IPS DF 19.7 (cell line): ENCODE measurements at regions not wholly inside any gene's neighbourhood (a gene's known extent, or its start where the extent isn't known, plus 50 kb on each side); places are given as distances from the start of the nearest gene placed in this dataset.

Source experiments
- DNase-seq: peaks from one replicate; pipeline ENCODE4 v3.0.0-alpha.2; 2013; ENCODE audit warnings: low read depth, low spot score

- no peak for DNase-seq
Measured at GRCh38 chr7:45235905-45236304, 78.3 kb downstream of the RAMP3 start.

- no peak for DNase-seq
Measured at GRCh38 chr7:45236666-45237065, 79.1 kb downstream of the RAMP3 start.

GRCh38 chr7:45237788-45238461, 80.3 kb downstream of the RAMP3 start:
- DNase-seq, result no peak

GRCh38 chr7:45238806-45239205, 81.2 kb downstream of the RAMP3 start:
- no peak for DNase-seq

- DNase-seq, result no peak
Measured at GRCh38 chr7:45239486-45239885, 81.9 kb downstream of the RAMP3 start.

GRCh38 chr7:45240273-45240771, 82.7 kb downstream of the RAMP3 start:
- no peak for DNase-seq

GRCh38 chr7:45240926-45241325, 83.3 kb downstream of the RAMP3 start:
- DNase-seq, result no peak

GRCh38 chr7:45241339-45242109, 83.9 kb downstream of the RAMP3 start:
- DNase-seq, result no peak

GRCh38 chr7:45242261-45242660, 84.7 kb downstream of the RAMP3 start:
- no peak for DNase-seq

GRCh38 chr7:45242698-45243097, 85.1 kb downstream of the RAMP3 start:
- DNase-seq, result no peak

- DNase-seq, result no peak
Measured at GRCh38 chr7:45244981-45245380, 87.4 kb downstream of the RAMP3 start.

- DNase-seq, result no peak
Measured at GRCh38 chr7:45246339-45246738, 88.7 kb downstream of the RAMP3 start.

- no peak for DNase-seq
Measured at GRCh38 chr7:45252248-45252647, 94.7 kb downstream of the RAMP3 start.

- no peak for DNase-seq
Measured at GRCh38 chr7:45252857-45253256, 95.3 kb downstream of the RAMP3 start.

GRCh38 chr7:45253368-45253767, 95.8 kb downstream of the RAMP3 start:
- DNase-seq, result no peak

- DNase-seq, result no peak
Measured at GRCh38 chr7:45255187-45255586, 97.6 kb downstream of the RAMP3 start.

- DNase-seq, result no peak
Measured at GRCh38 chr7:45256309-45256708, 98.7 kb downstream of the RAMP3 start.

- DNase-seq, result no peak
Measured at GRCh38 chr7:45256775-45257174, 99.2 kb downstream of the RAMP3 start.

GRCh38 chr7:45257284-45257683, 99.7 kb downstream of the RAMP3 start:
- DNase-seq, result no peak

- no peak for DNase-seq
Measured at GRCh38 chr7:45258533-45259226, 101.1 kb downstream of the RAMP3 start.

GRCh38 chr7:45259227-45259596, 101.6 kb downstream of the RAMP3 start:
- no peak for DNase-seq

- DNase-seq, result peak; percentile 35
Measured at GRCh38 chr7:45259966-45260646, 102.5 kb downstream of the RAMP3 start.
